ENCODE measurements at regions not wholly inside any gene's neighbourhood (a gene's known extent, or its start where the extent isn't known, plus 50 kb on each side); places are given as distances from the start of the nearest gene placed in this dataset.

- TF ChIP-seq MAFK (IDR thresholded peaks at IDR 0.05; ENCODE audit: low read depth, low read length): no peak
- peak; percentile 25 to 28 for TF ChIP-seq RAD21 (IDR thresholded peaks at IDR 0.05 in 1 of 2, conservative IDR thresholded peaks at IDR 0.05 in 1 of 2; ENCODE audit: low read depth in 2 of 2, low read length in 2 of 2)
- Histone ChIP-seq H3K79me2 (ENCODE audit: control insufficient read depth in 1 of 2, insufficient read depth in 2 of 2, low read length in 2 of 2) (no peaks in the 10 kb centered on the region), H3K4me2 (ENCODE audit: insufficient read depth in 1 of 2, low read depth in 2 of 2, low read length in 2 of 2) (no peak overlapping the region), H3K4me3 (ENCODE audit: extremely low read depth in 1 of 4, insufficient read depth in 2 of 4, low read depth in 3 of 4, low read length in 4 of 4) (no peak overlapping the region), H2BK12ac (ENCODE audit: low read depth, low read length) (no peak overlapping the region), H3K9me3 (ENCODE audit: insufficient read depth in 2 of 2, low read depth in 1 of 2, low read length in 1 of 2) (no peaks in the 10 kb centered on the region), H4K8ac (ENCODE audit: extremely low read depth, insufficient read depth, low read length) (no peak overlapping the region), H3K14ac (ENCODE audit: insufficient read length) (no peak overlapping the region), H2BK15ac (ENCODE audit: low read length) (no peak overlapping the region), H2BK120ac (replicated peaks; ENCODE audit: low read depth, low read length) (no peak overlapping the region), H3K9ac (replicated peaks in 1 of 4; ENCODE audit: extremely low read depth in 1 of 4, low read depth in 3 of 4, low read length in 3 of 4) (no peak overlapping the region), H3K79me1 (ENCODE audit: low read depth, low read length) (no peaks in the 10 kb centered on the region), H3K56ac (replicated peaks; ENCODE audit: insufficient read length, low read depth, low read length) (no peak overlapping the region), H3K23ac (ENCODE audit: insufficient read length) (no peak overlapping the region), H4K20me1 (replicated peaks in 1 of 2; ENCODE audit: control insufficient read depth in 1 of 2, insufficient read depth in 2 of 2, low read length in 2 of 2) (no peaks in the 10 kb centered on the region), H3K4me1 (replicated peaks in 1 of 4; ENCODE audit: control insufficient read depth in 3 of 4, insufficient read depth in 4 of 4, low read length in 3 of 4) (no peaks in the 10 kb centered on the region), H2AK5ac (ENCODE audit: low read depth, low read length) (no peak overlapping the region), H3K27ac (ENCODE audit: low read depth, low read length) (no peak overlapping the region), H3K23me2 (ENCODE audit: low read depth, low read length) (no peaks in the 10 kb centered on the region), H4K91ac (replicated peaks; ENCODE audit: insufficient read length, low read length) (no peak overlapping the region), H3K4ac (replicated peaks; ENCODE audit: insufficient read length, low read depth, low read length) (no peak overlapping the region), H2BK5ac (ENCODE audit: low read depth, low read length) (no peak overlapping the region), H4K5ac (ENCODE audit: insufficient read length, low read depth, low read length) (no peak overlapping the region), H3K18ac (ENCODE audit: extremely low read depth, low read length) (no peak overlapping the region), H3K27me3 (replicated peaks in 1 of 4; ENCODE audit: control insufficient read depth in 3 of 4, extremely low read depth in 1 of 4, insufficient read depth in 3 of 4, low read length in 3 of 4) (no peaks in the 10 kb centered on the region), H2BK20ac (ENCODE audit: low read length) (no peak overlapping the region), H2AFZ (ENCODE audit: low read length) (no peak overlapping the region), H3K36me3 (ENCODE audit: control insufficient read depth in 2 of 4, insufficient read depth in 4 of 4, low read length in 3 of 4) (no peaks in the 10 kb centered on the region)
- DNase-seq (ENCODE audit: low read depth in 1 of 2, low spot score in 2 of 2) (no peak), FAIRE-seq (no peak)
- POLR2A ChIA-PET (ENCODE audit: partially characterized antibody): no interaction called here
- 96% methylated on average over 1 of the region's 1 CpG; no CpG with 5 or more reads in 1 of the 2 experiments for WGBS, 2 experiments (ENCODE audit: extremely low coverage in 1 of 2, insufficient coverage in 1 of 2, insufficient read length in 1 of 2, insufficient replicate concordance in 2 of 2, low coverage in 1 of 2, low lambda C conversion rate in 2 of 2, missing lambda C conversion rate in 1 of 2)
- CTCF ChIA-PET (ENCODE audit: partially characterized antibody): interaction anchor here (0.6 to 1.9 kb wide), 4 partner anchors 10 to 53 kb away, joined by 3 to 9 read pairs (median 4); no protein-coding TSS in a partner anchor
Observed at GRCh38 chr2:155714983-155715382, 617.5 kb downstream of the NR4A2 start.

Measured in H1 (cell line).